CMK (cell line): ENCODE measurements at regions not wholly inside any gene's neighbourhood (a gene's known extent, or its start where the extent isn't known, plus 50 kb on each side); places are given as distances from the start of the nearest gene placed in this dataset.

ENCODE experiments used
- DNase-seq: peaks from one replicate; pipeline ENCODE4 v3.0.0-alpha.2; 2010; ENCODE audit warnings: low read depth

- DNase-seq = no peak
Measured at GRCh38 chr16:86806181-86806837, 228.0 kb downstream of the FOXL1 start.

DNA sequence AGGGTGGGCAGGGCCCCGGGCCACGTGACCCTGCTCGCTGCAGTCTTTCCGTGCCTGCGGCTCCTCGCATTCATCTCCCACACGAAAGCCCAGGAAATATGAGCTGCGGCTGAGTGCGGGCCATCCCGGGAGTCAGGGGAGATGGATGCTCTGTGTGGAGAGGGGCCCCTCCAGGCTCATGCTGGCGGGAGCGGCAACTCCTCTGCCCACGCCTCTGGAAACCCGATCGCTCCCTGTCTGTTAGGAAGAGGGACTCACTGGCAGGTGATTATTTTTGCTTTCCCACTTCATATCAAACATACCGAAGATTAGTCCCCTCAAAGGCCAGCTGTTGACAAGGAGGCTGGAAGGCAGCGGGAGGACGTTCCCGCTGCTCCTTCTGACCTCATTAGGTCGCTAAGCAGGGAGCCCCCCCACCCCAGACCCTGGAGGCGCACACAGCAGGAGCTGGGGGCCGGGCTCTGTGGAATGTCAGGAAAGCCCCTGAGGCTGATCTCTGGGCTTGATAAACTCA is 228.5 kb downstream of the FOXL1 start:
- no peak for DNase-seq

GRCh38 chr16:86808863-86809444 is 230.6 kb downstream of the FOXL1 start:
- no peak for DNase-seq

DNA sequence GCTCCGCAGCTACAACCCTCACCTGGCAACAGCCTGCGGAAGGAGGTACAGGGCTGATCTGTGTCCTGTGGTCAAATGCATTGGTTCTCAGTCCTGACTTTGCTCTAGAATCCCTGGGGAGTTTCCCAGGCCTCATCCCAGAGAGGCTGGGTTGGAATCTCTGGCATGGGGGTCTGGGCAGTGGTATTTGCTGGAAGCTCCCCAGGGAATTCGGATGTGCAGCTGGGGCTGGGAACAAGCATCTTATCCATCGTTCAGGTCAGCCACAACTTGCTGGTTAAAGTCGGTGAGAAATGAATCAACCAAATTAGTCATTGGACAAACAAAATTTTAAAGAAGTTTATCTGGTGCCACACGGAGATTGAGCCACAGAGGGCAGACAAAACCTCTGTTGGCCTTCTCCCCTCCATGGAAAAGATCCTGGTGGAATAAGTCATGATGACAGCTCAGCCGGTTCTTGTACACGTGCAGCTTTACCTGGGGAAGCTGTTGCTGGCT is 231.2 kb downstream of the FOXL1 start:
- no peak for DNase-seq

DNA sequence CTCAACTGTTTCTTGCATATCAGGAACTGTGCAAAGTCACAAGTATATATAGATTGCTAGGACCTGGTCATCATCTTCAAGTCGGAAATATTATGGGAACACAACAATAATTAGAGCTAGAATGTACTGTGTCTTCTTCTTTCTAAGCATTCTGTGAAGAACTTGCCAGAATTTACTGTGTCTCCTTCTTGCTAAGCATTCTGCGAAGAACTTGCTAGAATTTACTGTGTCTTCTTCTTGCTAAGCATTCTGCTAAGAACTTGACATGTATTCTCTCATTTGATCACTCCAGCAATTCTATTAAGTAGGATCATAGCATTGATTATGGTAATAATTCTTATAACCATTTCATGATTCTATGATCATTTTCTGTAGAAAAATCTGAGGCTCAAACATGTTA is 231.7 kb downstream of the FOXL1 start:
- no peak for DNase-seq

- DNase-seq = no peak
Measured at GRCh38 chr16:86812363-86812970, 234.1 kb downstream of the FOXL1 start.

DNA sequence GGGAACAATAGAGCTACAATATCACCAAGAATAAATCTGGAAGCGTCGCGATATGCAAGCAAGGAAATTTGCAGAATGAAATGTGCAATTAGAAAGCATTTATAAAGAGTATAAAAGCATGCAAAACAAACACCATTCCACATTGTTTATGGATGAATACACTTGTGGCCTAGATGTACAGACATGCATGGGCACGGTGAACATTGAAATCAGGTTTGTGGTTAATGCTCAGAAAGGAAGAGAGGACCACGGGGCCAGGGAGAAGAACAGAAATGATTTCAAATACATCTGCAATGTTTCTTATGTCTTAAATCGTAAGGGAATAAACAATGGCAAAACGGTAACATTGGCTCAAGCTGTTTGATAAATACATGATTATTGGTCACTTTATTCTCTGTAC is 235.9 kb downstream of the FOXL1 start:
- DNase-seq = no peak

DNA sequence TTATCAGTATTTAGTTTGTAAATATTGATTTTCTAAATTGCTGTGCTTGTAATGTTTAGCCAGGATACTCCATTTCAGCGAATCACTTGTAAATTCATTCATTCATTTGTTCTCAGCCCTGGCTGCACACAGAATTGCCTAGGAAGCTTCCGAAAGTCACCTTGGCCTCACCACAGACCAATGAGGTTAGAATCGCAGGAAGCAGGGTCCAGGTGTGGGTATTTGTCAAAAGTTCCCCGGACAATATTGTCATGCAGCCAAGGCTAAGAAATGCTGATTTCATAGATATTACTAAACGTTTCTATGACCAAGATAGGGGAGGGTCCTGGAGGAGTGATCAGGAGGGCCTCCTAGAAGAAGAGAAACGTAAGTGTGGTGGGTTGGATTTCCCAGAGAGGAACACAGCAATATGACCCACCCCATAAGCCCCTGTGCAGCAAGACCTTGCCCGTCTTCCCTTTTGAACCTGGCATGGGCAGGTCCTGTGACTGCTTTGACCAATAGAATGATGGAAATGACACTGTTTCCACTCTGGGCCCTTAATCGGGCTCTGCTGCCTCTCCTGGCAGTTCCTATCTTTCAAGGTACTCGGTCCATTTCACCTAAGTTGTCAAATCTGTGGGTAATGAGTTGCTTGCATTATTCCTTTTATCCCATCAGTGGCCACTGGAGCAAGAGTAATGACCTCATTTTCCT is 238.7 kb downstream of the FOXL1 start:
- DNase-seq = no peak

- DNase-seq = no peak
Measured at GRCh38 chr16:86818671-86819532, 240.6 kb downstream of the FOXL1 start.

DNA sequence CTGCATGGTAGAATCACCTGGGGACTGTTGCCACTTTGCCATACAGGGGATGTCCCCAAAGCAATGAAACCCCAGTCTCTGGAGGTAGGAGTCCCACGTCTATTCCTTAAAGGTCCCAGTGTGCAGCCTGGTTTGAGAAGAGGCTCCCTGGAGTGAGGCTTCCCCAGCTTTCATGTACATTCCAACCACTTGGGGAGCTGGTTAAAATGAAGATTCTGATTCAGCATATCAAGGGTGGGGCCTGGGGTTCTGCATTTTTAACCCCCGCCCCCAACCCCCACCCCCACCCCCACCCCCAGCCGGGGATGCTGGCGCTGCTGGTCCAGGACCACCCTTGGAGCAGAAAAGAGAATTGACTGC is 241.2 kb downstream of the FOXL1 start:
- DNase-seq = no peak

- DNase-seq = no peak
Measured at GRCh38 chr16:86821895-86822294, 243.5 kb downstream of the FOXL1 start.

DNA sequence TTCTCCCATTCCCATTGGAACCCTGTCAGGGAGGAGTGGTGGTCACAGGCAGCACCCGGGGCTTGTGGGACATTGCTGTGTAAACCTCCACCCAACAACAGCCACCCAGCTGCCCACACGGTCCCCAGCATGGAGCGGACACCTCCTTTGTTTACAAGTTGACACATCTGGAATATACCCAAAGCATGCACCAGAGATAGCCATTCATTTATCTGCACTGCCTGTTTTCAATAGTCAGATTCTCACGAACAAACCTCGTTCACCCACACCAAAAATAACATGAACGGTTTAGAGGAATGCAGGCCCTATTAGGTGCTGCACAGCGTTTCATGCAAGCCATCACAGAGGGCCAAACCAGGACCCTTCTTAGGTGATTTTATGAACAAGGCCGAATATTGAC is 244.8 kb downstream of the FOXL1 start:
- no peak for DNase-seq

DNA sequence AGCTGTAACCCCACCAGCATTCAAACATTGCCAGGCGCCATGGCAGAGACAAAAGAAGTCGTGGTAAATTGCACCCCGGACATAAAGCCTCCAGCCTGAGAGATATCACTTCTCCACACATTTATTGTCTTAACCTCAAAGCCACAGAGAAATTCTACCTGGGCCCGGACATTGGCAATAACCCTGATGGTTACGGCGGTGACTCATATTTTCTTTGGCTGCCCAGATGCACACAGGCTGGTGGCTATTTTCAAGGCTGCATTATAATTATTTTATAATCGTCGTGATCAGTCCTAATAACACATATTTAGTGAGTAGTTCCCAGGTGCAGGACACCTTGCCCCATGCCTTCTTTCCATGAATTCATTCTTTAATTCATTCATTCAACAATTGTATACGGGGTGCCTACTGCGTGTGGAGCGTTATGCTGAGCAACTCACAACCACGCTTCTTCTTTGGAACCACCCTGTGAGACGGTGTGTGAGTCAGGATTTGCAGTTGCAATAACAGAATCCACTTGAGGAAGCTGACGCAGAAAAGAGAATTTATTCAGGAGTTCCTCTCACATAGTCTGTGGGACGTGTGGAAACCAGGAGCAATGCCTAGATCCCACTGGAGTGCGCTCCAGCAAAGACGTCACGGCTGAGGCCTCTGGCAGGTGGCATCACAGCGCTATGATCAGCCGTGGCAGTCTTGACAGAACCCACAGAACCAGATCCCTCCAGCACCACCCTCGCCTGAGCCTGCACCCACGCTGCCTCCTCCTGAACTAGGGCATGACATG is 245.7 kb downstream of the FOXL1 start:
- DNase-seq = no peak

DNA sequence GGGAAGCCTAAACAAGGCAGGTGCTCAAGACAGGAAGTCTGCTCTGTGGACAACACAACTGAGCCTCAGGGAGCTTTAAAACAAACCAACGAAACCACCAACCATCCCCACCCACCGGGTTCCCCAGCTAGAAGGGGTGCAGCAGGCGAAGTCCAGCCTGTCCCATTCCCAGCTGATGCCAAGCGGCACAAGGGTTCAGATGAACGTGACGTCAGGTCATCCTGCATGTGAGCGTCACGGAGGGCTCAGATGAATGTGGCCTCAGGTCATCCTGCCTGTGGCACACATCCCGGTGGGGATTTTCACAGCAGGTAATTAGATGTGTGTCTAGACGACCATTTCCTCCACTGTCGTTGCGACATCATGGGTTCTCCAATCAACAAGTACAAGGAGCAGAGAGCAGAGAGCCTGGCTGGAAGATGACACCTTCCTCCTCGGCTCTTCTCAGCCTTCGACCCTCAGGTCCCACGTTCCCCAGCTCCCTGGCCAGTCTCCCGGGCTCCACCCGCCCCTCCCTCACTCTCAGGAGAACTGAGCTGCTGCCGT is 246.5 kb downstream of the FOXL1 start:
- no peak for DNase-seq

GRCh38 chr16:86825631-86826030 is 247.3 kb downstream of the FOXL1 start:
- DNase-seq = no peak

GRCh38 chr16:86826941-86827340 is 248.6 kb downstream of the FOXL1 start:
- DNase-seq = no peak

- DNase-seq = no peak
Measured at GRCh38 chr16:86827521-86827920, 249.2 kb downstream of the FOXL1 start.

GRCh38 chr16:86828202-86828601 is 249.9 kb downstream of the FOXL1 start:
- DNase-seq = no peak

- no peak for DNase-seq
Measured at GRCh38 chr16:86828653-86829052, 250.3 kb downstream of the FOXL1 start.

DNA sequence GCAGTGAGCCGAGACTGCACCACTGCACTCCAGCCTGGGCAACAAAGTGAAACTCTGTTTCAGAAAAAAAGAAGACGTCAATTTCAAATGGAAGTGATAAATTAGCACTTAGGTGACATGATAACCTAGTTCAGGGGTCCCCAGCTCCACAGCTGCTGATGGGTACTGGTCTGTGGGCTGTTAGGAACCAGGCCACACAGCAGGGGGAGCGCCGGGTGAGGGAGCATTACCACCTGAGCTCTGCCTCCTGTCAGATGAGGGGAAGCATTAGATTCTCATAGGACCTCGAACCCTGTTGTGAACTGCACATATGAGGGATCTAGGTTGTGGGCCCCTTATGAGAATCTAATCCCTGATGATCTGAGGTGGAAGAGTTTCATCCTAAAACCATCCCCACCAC is 253.0 kb downstream of the FOXL1 start:
- DNase-seq = no peak

DNA sequence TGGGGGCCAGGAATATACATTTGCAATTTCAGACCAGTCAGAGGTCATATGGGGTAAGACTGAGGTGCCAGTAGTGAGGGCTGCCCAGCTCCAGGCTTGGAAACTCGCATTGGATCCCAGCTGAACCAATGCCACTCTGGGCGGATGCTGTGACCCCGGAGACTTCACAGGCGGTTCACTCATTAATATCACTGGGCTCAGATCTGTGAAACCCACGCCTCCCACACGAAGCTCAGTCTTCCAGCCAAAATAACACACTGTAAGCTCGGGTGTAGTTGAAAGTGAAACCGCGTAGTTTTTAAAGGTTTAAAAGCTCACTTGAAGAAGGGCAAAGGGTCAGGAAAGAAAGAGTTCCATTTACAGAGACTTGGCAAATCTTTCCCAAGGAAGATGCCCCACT is 254.8 kb downstream of the FOXL1 start:
- DNase-seq = no peak
